Keratinocyte (primary cell): ENCODE measurements at regions not wholly inside any gene's neighbourhood (a gene's known extent, or its start where the extent isn't known, plus 50 kb on each side); places are given as distances from the start of the nearest gene placed in this dataset.

ENCODE experiments used
- EZH2 ChIP-seq: IDR thresholded peaks from one replicate; pipeline ENCODE4 v1.6.1; 2012; ENCODE audit warnings: inconsistent platforms, mild to moderate bottlenecking, low read length, moderate library complexity
- TF ChIP-seq, protein P1 (sequence below), 3 experiments: IDR thresholded peaks in 1 of 3; conservative IDR thresholded peaks in 1 of 3; optimal IDR thresholded peaks in 1 of 3; 2 replicates in 2 of 3; 3 replicates in 1 of 3; pipeline versions ENCODE3 to v1.5.1; 2011; ENCODE audit warnings: low read length in 3 of 3, mild to moderate bottlenecking in 3 of 3, moderate library complexity in 2 of 3, control low read depth in 1 of 3, inconsistent platforms in 1 of 3; ENCODE audit not compliant: insufficient read depth in 2 of 3; ENCODE audit errors: extremely low read depth in 1 of 3

DNA sequence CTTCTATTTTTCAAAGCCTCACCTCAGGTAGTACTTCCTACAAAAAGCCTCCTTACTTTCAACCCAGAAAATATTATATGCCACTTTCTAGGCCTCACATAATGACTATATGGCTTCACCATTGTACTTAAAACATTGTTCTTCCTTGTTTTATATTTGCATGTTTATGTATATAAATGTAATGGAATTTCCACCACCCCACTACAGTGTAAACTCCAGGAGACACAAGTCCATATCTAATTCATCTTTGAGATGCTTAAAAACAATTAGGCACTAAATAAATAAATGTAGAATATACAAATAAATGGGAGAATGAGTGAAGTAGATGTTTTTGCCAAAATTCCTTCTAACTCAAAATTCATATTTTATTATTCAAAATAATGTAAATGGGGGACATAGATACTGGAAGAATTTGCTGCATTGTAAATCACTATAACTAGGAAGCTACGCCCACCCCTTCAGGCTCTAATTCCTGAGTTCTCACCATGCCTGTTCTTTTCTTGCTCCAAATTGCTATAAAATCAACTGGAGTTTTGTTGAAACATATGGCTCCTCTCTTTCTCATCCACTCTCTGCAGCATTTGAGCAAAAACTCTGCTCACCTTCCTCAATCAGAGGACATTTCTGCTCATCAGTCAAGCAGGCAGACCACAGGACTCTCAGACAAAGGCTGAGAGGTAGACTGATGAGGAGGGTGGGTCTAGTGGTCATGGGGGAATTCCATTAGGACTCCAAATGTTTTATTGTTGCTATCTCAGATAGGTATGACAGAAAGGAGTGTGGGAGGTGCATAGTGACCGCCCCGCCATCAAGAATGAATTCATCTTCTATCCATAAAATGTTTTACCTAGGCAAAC, 243.0 kb downstream of the HNMT start:
- TF ChIP-seq, protein P1, sequence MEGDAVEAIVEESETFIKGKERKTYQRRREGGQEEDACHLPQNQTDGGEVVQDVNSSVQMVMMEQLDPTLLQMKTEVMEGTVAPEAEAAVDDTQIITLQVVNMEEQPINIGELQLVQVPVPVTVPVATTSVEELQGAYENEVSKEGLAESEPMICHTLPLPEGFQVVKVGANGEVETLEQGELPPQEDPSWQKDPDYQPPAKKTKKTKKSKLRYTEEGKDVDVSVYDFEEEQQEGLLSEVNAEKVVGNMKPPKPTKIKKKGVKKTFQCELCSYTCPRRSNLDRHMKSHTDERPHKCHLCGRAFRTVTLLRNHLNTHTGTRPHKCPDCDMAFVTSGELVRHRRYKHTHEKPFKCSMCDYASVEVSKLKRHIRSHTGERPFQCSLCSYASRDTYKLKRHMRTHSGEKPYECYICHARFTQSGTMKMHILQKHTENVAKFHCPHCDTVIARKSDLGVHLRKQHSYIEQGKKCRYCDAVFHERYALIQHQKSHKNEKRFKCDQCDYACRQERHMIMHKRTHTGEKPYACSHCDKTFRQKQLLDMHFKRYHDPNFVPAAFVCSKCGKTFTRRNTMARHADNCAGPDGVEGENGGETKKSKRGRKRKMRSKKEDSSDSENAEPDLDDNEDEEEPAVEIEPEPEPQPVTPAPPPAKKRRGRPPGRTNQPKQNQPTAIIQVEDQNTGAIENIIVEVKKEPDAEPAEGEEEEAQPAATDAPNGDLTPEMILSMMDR (optimal IDR thresholded peaks at IDR 0.05 in 1 of 3, IDR thresholded peaks at IDR 0.05 in 1 of 3, conservative IDR thresholded peaks at IDR 0.05 in 1 of 3; ENCODE audit: extremely low read depth in 1 of 3, insufficient read depth in 2 of 3, low read length in 3 of 3), result no peak
- no peak for TF ChIP-seq EZH2
